ENCODE measurements at regions not wholly inside any gene's neighbourhood (a gene's known extent, or its start where the extent isn't known, plus 50 kb on each side); places are given as distances from the start of the nearest gene placed in this dataset.

- no peak for DNase-seq
Observed at GRCh38 chr3:104610730-104611652, 755.7 kb upstream of the ALCAM start.

- DNase-seq, result no peak
Observed at GRCh38 chr3:104612218-104612617, 754.5 kb upstream of the ALCAM start.

GRCh38 chr3:104614564-104614963 lies 752.1 kb upstream of the ALCAM start:
- no peak for DNase-seq

GRCh38 chr3:104628185-104628789 lies 738.4 kb upstream of the ALCAM start:
- no peak for DNase-seq

GRCh38 chr3:104629038-104629437 lies 737.7 kb upstream of the ALCAM start:
- no peak for DNase-seq

GRCh38 chr3:104631254-104631653 lies 735.5 kb upstream of the ALCAM start:
- no peak for DNase-seq

GRCh38 chr3:104632521-104632920 lies 734.2 kb upstream of the ALCAM start:
- DNase-seq, result no peak

GRCh38 chr3:104632947-104633346 lies 733.8 kb upstream of the ALCAM start:
- DNase-seq, result no peak

GRCh38 chr3:104635872-104636580 lies 730.7 kb upstream of the ALCAM start:
- DNase-seq, result no peak

- DNase-seq, result no peak
Observed at GRCh38 chr3:104642827-104643226, 723.9 kb upstream of the ALCAM start.

GRCh38 chr3:104646196-104646595 lies 720.5 kb upstream of the ALCAM start:
- DNase-seq, result no peak

- no peak for DNase-seq
Observed at GRCh38 chr3:104648823-104649222, 717.9 kb upstream of the ALCAM start.

GRCh38 chr3:104669083-104669482 lies 697.6 kb upstream of the ALCAM start:
- no peak for DNase-seq

- DNase-seq, result no peak
Observed at GRCh38 chr3:104672331-104672730, 694.4 kb upstream of the ALCAM start.

- no peak for DNase-seq
Observed at GRCh38 chr3:104673981-104674380, 692.7 kb upstream of the ALCAM start.

- DNase-seq, result no peak
Observed at GRCh38 chr3:104676241-104676640, 690.5 kb upstream of the ALCAM start.

GRCh38 chr3:104677932-104678331 lies 688.8 kb upstream of the ALCAM start:
- no peak for DNase-seq

- no peak for DNase-seq
Observed at GRCh38 chr3:104685492-104685891, 681.2 kb upstream of the ALCAM start.

GRCh38 chr3:104687362-104687761 lies 679.3 kb upstream of the ALCAM start:
- DNase-seq, result no peak

- peak; percentile 1 for DNase-seq
Observed at GRCh38 chr3:104696470-104696869, 670.2 kb upstream of the ALCAM start.

GRCh38 chr3:104711406-104711805 lies 655.3 kb upstream of the ALCAM start:
- DNase-seq, result no peak

GRCh38 chr3:104715972-104716371 lies 650.7 kb upstream of the ALCAM start:
- no peak for DNase-seq

- no peak for DNase-seq
Observed at GRCh38 chr3:104717828-104718196, 648.9 kb upstream of the ALCAM start.

- no peak for DNase-seq
Observed at GRCh38 chr3:104723000-104723399, 643.7 kb upstream of the ALCAM start.
